ENCODE measurements at regions not wholly inside any gene's neighbourhood (a gene's known extent, or its start where the extent isn't known, plus 50 kb on each side); places are given as distances from the start of the nearest gene placed in this dataset.
"Not testable (repeated sequence)": the region's sequence is repeated elsewhere in the genome, so short reads cannot be mapped to it uniquely, and the experiment has no call there.

GRCh38 chr7:21317966-21318915 lies 109.6 kb upstream of the SP4 start:
- H3K36me3 Mint-ChIP-seq (ENCODE audit: insufficient read depth), result no peaks in the 10 kb centered on the region
- no peak overlapping the region for H3K4me3 Mint-ChIP-seq
- H3K4me1 Mint-ChIP-seq (ENCODE audit: low read depth), result peaks cover 4% of the 10 kb centered on the region
- H3K9me3 Mint-ChIP-seq, result no peaks in the 10 kb centered on the region
- no peak for DNase-seq
- H3K27me3 Mint-ChIP-seq (ENCODE audit: low read depth), result no peaks in the 10 kb centered on the region
- no peak for ATAC-seq

DNA sequence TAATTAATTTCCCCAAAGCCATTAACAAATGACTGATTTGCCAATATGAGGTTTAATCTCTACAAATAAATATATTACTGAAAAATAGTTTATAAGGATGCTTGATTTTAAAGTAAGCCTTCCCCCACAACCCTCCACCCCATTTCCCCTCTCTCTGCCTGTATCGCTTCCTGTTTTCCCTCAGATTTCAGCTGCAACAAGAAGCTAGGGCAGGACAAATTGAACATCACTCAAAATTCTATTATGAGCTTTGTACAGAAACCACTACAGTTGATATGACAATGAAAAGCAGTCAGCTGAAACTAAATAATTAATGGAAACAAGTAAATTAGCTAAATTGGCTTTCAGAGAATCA lies 109.0 kb upstream of the SP4 start:
- Mint-ChIP-seq H3K36me3 (ENCODE audit: insufficient read depth) (no peaks in the 10 kb centered on the region), H3K27me3 (ENCODE audit: low read depth) (no peaks in the 10 kb centered on the region), H3K4me3 (no peak overlapping the region), H3K9me3 (no peaks in the 10 kb centered on the region), H3K4me1 (ENCODE audit: low read depth) (peaks cover 4% of the 10 kb centered on the region)
- DNase-seq, result no peak
- no peak for ATAC-seq

- peaks cover 2% of the 10 kb centered on the region for H3K36me3 Mint-ChIP-seq (ENCODE audit: insufficient read depth)
- H3K9me3 Mint-ChIP-seq, result peaks cover 4% of the 10 kb centered on the region
- no peak overlapping the region for H3K4me3 Mint-ChIP-seq
- ATAC-seq, result no peak
- H3K4me1 Mint-ChIP-seq (ENCODE audit: low read depth), result no peaks in the 10 kb centered on the region
- DNase-seq, result no peak
- H3K27me3 Mint-ChIP-seq (ENCODE audit: low read depth), result no peaks in the 10 kb centered on the region
Observed at GRCh38 chr7:21326241-21326640, 101.6 kb upstream of the SP4 start.

DNA sequence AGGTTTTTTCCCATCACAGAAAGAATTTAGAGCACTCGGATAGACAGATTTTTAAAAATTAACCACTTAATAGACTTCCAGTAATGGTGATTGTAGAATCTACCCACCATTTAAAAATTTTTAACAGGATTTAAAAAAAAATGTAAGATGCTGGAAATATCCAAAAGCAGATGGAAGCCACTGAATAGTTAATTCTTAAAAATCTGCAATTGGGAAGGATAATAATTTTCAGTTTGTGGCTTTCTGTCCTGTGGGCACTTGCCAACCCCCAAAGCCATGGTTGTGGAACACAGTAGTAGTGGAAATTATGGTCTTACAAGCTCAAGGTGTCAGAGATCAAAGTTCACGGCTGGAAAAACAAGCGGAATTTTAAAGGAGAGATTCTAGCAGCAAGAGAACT lies 101.0 kb upstream of the SP4 start:
- H3K9me3 Mint-ChIP-seq, result peaks cover 4% of the 10 kb centered on the region
- H3K27me3 Mint-ChIP-seq (ENCODE audit: low read depth), result no peaks in the 10 kb centered on the region
- H3K4me1 Mint-ChIP-seq (ENCODE audit: low read depth), result no peaks in the 10 kb centered on the region
- H3K4me3 Mint-ChIP-seq, result no peak overlapping the region
- ATAC-seq (no peak), DNase-seq (no peak)
- peaks cover 2% of the 10 kb centered on the region for H3K36me3 Mint-ChIP-seq (ENCODE audit: insufficient read depth)

DNA sequence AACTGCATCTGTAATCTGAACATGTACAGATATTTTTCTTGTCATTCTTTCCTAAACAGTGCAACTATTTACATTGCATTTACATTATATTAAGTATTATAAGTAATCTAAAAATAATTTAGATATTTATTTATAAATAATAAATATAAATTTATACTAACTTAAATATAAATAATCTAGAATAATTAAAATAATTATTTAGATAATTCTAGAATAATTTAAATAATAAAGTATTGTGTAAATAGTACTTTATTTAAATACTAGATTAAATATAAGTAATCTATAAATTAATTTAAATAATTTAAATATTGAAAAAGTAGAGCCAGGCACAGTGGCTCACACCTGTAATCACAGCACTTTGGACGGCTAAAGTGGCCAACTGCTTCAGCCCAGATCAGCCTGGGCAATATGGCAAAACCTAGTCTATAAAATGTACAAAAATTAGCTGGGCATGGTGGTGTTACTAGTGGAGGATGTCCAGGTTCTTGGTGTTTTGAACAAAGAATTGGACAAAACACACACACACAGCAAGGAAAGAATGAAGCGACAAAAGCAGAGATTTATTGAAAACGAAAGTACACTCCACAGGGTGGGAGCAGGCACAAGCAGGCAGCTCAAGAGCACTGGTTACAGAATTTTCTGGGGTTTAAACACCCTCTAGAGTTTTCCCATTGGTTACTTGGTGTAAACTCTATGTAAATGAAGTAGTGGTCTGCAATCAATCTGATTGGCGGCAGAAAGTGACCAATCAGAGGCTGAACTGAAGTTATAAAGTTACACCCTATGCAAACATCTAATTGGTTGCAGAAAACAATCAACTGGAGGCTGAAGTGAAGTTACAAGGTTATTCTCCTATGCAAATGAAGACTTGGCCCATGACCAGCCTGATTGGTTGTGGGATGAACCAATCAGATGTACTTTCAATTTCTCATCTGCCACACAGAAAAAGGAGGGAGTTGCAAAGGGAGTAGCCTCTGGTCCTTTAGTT lies 100.2 kb upstream of the SP4 start:
- Mint-ChIP-seq H3K9me3 (peaks cover 4% of the 10 kb centered on the region), H3K36me3 (ENCODE audit: insufficient read depth) (peaks cover 2% of the 10 kb centered on the region), H3K4me3 (no peak overlapping the region), H3K4me1 (ENCODE audit: low read depth) (no peaks in the 10 kb centered on the region), H3K27me3 (ENCODE audit: low read depth) (no peaks in the 10 kb centered on the region)
- no peak for ATAC-seq
- no peak for DNase-seq

GRCh38 chr7:21330462-21331178 lies 97.3 kb upstream of the SP4 start:
- H3K27me3 Mint-ChIP-seq (ENCODE audit: low read depth), result no peaks in the 10 kb centered on the region
- H3K4me3 Mint-ChIP-seq, result no peak overlapping the region
- H3K36me3 Mint-ChIP-seq (ENCODE audit: insufficient read depth), result peaks cover 2% of the 10 kb centered on the region
- no peaks in the 10 kb centered on the region for H3K4me1 Mint-ChIP-seq (ENCODE audit: low read depth)
- H3K9me3 Mint-ChIP-seq, result peaks cover 4% of the 10 kb centered on the region
- DNase-seq (no peak), ATAC-seq (no peak)

DNA sequence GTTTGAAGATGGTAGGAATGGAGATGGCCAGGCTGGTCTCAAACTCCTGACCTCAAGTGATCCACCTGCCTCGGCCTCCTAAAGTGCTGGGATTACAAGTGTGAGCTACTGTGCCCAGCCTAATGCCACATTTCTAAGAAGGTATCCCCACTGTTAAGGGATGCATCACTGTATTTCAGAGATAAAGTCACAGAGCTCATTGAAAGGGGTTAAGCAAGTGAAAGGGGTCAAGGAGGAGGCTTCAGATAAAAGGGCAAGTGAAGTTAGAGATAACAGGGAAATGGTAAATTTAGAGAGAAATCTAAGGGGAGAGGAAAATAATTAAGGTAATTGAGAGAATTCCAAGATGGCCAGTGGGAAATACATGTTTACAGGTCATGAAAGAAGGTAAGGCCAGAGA lies 93.0 kb upstream of the SP4 start:
- Mint-ChIP-seq H3K4me3 (no peak overlapping the region), H3K4me1 (ENCODE audit: low read depth) (peaks cover 24% of the 10 kb centered on the region), H3K9me3 (peaks cover 6% of the 10 kb centered on the region), H3K36me3 (ENCODE audit: insufficient read depth) (no peaks in the 10 kb centered on the region), H3K27me3 (ENCODE audit: low read depth) (no peaks in the 10 kb centered on the region)
- ATAC-seq, result no peak
- no peak for DNase-seq

DNA sequence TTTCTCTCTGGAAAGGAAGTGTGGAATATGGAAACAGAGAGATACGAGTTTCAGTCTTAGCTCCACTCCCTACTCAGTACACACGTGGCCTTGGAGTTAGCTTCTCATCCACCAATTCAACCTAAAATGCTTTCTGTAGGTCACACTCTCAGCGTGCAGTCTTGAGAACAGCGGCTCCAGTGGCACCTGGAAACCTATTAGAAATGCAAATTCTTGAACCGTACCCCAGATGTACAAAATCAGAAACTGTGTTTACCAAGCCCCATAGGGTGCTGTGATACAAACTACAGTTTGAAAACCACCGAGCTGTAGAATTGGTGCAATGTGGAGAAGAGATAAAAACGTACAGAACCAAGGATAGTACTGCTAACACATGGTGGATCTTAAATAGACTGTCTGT lies 91.1 kb upstream of the SP4 start:
- Mint-ChIP-seq H3K4me3 (no peak overlapping the region), H3K36me3 (ENCODE audit: insufficient read depth) (no peaks in the 10 kb centered on the region), H3K9me3 (peaks cover 7% of the 10 kb centered on the region), H3K27me3 (ENCODE audit: low read depth) (no peaks in the 10 kb centered on the region), H3K4me1 (ENCODE audit: low read depth) (peaks cover 32% of the 10 kb centered on the region)
- DNase-seq, result no peak
- no peak for ATAC-seq

DNA sequence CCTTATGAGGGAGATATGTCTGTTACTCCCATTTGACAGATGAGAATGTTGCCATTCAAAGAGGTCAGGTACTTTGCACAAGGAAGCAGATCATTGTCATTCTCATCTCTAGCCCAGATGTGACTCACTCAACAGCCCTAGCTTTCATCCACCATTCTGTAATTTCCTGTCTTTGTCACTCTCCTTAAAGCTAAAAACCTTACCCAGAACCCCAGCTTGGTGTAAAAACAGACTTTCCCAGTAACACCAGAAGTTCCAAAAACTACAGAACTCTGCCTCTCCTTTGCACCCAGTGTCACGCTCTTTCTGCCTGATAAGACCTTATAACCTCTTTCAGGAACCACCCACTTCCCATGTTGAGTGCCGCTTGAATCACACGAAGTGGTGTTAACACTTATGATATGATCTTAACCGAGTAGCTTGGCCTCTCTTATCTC lies 89.1 kb upstream of the SP4 start:
- peak; percentile 96 for ATAC-seq
- Mint-ChIP-seq H3K9me3 (peaks cover 7% of the 10 kb centered on the region), H3K27me3 (ENCODE audit: low read depth) (no peaks in the 10 kb centered on the region), H3K4me3 (peak overlapping the region; percentile 4), H3K36me3 (ENCODE audit: insufficient read depth) (no peaks in the 10 kb centered on the region), H3K4me1 (ENCODE audit: low read depth) (peaks cover 32% of the 10 kb centered on the region)
- DNase-seq, result peak; percentile 31

GRCh38 chr7:21344900-21345299 lies 83.0 kb upstream of the SP4 start:
- ATAC-seq; DNase-seq; H3K27me3 Mint-ChIP-seq (ENCODE audit: low read depth); H3K9me3 Mint-ChIP-seq; H3K4me3 Mint-ChIP-seq; H3K4me1 Mint-ChIP-seq (ENCODE audit: low read depth); H3K36me3 Mint-ChIP-seq (ENCODE audit: insufficient read depth): not testable (repeated sequence)

- H3K36me3 Mint-ChIP-seq (ENCODE audit: insufficient read depth), result no peaks in the 10 kb centered on the region
- H3K4me3 Mint-ChIP-seq, result no peak overlapping the region
- no peaks in the 10 kb centered on the region for H3K27me3 Mint-ChIP-seq (ENCODE audit: low read depth)
- ATAC-seq (no peak), DNase-seq (no peak)
- H3K4me1 Mint-ChIP-seq (ENCODE audit: low read depth), result peaks cover 4% of the 10 kb centered on the region
- no peaks in the 10 kb centered on the region for H3K9me3 Mint-ChIP-seq
Observed at GRCh38 chr7:21345361-21345760, 82.5 kb upstream of the SP4 start.

DNA sequence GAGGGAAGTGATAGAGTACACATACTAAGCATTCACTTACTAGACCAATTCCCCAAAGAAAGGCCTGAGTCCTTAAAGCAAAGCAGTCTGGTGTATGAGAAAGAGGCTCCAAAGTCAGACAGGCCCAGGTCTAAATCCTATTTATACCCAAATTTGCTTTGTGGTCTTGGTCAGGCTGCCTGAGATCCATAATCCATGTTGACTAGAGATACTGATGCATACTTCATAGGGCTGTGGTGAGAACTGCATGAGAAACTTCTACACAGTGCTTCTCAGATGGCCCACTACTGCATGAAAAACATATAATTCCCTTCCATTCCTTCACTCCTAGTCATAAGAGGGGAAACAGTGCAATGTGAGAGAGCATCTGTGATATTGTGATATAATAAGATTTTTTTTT lies 81.6 kb upstream of the SP4 start:
- Mint-ChIP-seq H3K36me3 (ENCODE audit: insufficient read depth) (no peaks in the 10 kb centered on the region), H3K4me1 (ENCODE audit: low read depth) (no peaks in the 10 kb centered on the region), H3K27me3 (ENCODE audit: low read depth) (no peaks in the 10 kb centered on the region), H3K9me3 (no peaks in the 10 kb centered on the region), H3K4me3 (no peak overlapping the region)
- no peak for DNase-seq
- no peak for ATAC-seq

DNA sequence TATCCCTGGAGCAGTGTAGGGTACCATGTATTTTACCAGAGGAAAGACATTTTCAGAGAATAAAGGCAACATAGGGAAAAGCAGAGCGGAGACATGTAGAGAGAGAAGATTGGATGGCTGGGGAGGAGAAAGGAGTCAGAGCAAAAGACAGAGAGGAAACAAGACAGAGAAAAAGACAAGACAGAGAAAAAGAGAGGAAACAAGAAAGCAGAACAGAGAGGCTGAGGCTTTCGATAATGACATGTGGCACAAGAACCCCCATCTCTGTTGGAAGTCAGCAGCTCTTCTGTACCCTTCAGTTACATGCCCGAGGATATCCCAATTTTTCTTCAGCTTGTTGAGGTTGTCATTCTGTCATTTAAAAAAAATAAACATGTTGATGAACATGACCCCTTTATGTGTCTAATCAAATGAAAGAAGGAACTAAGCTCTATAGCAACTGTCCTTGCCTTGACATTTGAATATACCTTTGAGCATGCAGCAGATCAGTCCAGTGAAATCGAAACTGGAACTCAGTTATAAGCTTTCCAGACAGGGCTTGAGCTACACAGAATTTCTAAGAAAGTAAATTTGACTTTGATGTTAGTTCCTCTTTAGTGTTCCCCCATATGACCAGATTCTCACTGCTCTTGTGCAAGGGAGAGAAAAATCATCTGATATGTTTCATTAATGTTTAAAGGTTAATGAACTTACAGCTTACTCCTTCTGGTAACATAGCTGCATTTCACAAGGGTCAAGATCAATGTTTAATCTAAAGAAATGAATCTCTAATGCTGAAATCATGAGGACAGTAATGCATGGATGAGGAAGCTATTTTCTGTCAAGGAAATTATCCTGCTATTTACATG lies 75.1 kb upstream of the SP4 start:
- peak overlapping the region; percentile 44 for H3K4me3 Mint-ChIP-seq
- no peaks in the 10 kb centered on the region for H3K9me3 Mint-ChIP-seq
- ATAC-seq (peak; percentile 78 to 79), DNase-seq (no peak)
- H3K36me3 Mint-ChIP-seq (ENCODE audit: insufficient read depth), result no peaks in the 10 kb centered on the region
- peaks cover 54% of the 10 kb centered on the region for H3K4me1 Mint-ChIP-seq (ENCODE audit: low read depth)
- no peaks in the 10 kb centered on the region for H3K27me3 Mint-ChIP-seq (ENCODE audit: low read depth)

Measured in activated T-cell treated with anti-CD3 and anti-CD28 coated beads, Interleukin-2, amount 50 U/mL, for 4 hours (primary cell).